H1 (cell line): ENCODE measurements at regions not wholly inside any gene's neighbourhood (a gene's known extent, or its start where the extent isn't known, plus 50 kb on each side); places are given as distances from the start of the nearest gene placed in this dataset.

Experiments used
- CTCF ChIA-PET: fragments of 300-600 bp; sonication (Branson Sonifier 250); formaldehyde crosslinking; loops from one replicate; lab custom pipeline; 2021; ENCODE audit not compliant: partially characterized antibody; lab: Charles Lee
- POLR2A ChIA-PET: fragments of 300-600 bp; sonication (Branson Sonifier 250); formaldehyde crosslinking; loops from one replicate; lab custom pipeline; 2021; ENCODE audit warnings: inconsistent platforms; ENCODE audit not compliant: partially characterized antibody; lab: Charles Lee
- DNase-seq, 2 experiments: peaks; one replicate each; pipeline versions ENCODE4 v3.0.0 to v3.0.0-alpha.2; 2010 to 2022; ENCODE audit warnings: low spot score in 2 of 2, low read depth in 1 of 2, mixed read lengths in 1 of 2
- FAIRE-seq: peaks from 2 replicates; lab custom pipeline; 2011; peaks lifted over from hg19 to GRCh38; lab: Jason Lieb, UNC
- H2AFZ ChIP-seq: 2 replicates; pipeline ENCODE4 v1.8.1; 2012; ENCODE audit warnings: low read length, inconsistent platforms
- H2AK5ac ChIP-seq: 2 replicates; pipeline ENCODE4 v1.6.1; 2013; ENCODE audit warnings: low read depth, low read length
- H2BK120ac ChIP-seq: replicated peaks from 2 replicates; pipeline ENCODE3; 2013; ENCODE audit warnings: low read depth, low read length, inconsistent platforms
- H2BK12ac ChIP-seq: 2 replicates; pipeline ENCODE4 v1.6.1; 2013; ENCODE audit warnings: low read depth, low read length
- H2BK15ac ChIP-seq: 2 replicates; pipeline ENCODE4 v1.6.1; 2013; ENCODE audit warnings: low read length
- H2BK20ac ChIP-seq: 2 replicates; pipeline ENCODE4 v1.6.1; 2013; ENCODE audit warnings: low read length
- H2BK5ac ChIP-seq: 2 replicates; pipeline ENCODE4 v1.6.1; 2013; ENCODE audit warnings: low read depth, low read length
- H3K14ac ChIP-seq: 2 replicates; pipeline ENCODE4 v1.6.1; 2013; ENCODE audit warnings: inconsistent platforms; ENCODE audit not compliant: insufficient read length
- H3K18ac ChIP-seq: 2 replicates; pipeline ENCODE4 v1.6.1; 2013; ENCODE audit warnings: low read length; ENCODE audit errors: extremely low read depth
- H3K23ac ChIP-seq: 2 replicates; pipeline ENCODE4 v1.6.1; 2013; ENCODE audit warnings: inconsistent platforms; ENCODE audit not compliant: insufficient read length
- H3K23me2 ChIP-seq: 2 replicates; pipeline ENCODE4 v1.6.1; 2013; ENCODE audit warnings: low read depth, low read length
- H3K27ac ChIP-seq: 2 replicates; pipeline ENCODE4 v1.6.1; 2011; ENCODE audit warnings: low read depth, low read length, inconsistent platforms
- H3K27me3 ChIP-seq, 4 experiments: replicated peaks in 1 of 4; 1 replicate in 1 of 4; 2 replicates in 3 of 4; pipeline versions ENCODE4 v1.6.1 to v1.8.1; 2011 to 2013; ENCODE audit warnings: low read length in 3 of 4, mild to moderate bottlenecking in 3 of 4, inconsistent platforms in 2 of 4, mixed read lengths in 2 of 4, moderate library complexity in 1 of 4; ENCODE audit not compliant: control insufficient read depth in 3 of 4, insufficient read depth in 3 of 4; ENCODE audit errors: extremely low read depth in 1 of 4
- H3K36me3 ChIP-seq, 4 experiments: 2 replicates each; pipeline versions ENCODE4 v1.6.1 to v1.8.1; 2011 to 2013; ENCODE audit warnings: mild to moderate bottlenecking in 4 of 4, low read length in 3 of 4, moderate library complexity in 2 of 4, control low read depth in 1 of 4, inconsistent platforms in 1 of 4; ENCODE audit not compliant: insufficient read depth in 4 of 4, control insufficient read depth in 2 of 4
- H3K4ac ChIP-seq: replicated peaks from 2 replicates; pipeline ENCODE3; 2013; ENCODE audit warnings: low read length, low read depth, mixed read lengths, inconsistent platforms; ENCODE audit not compliant: insufficient read length
- H3K4me1 ChIP-seq, 4 experiments: replicated peaks in 1 of 4; 1 replicate in 1 of 4; 2 replicates in 3 of 4; pipeline versions ENCODE4 v1.6.1 to v1.8.1; 2011 to 2013; ENCODE audit warnings: low read length in 3 of 4, inconsistent platforms in 2 of 4, mixed read lengths in 1 of 4; ENCODE audit not compliant: insufficient read depth in 4 of 4, control insufficient read depth in 3 of 4
- H3K4me2 ChIP-seq, 2 experiments: 2 replicates each; pipeline versions ENCODE4 v1.6.1 to v1.8.1; 2011 to 2013; ENCODE audit warnings: low read depth in 2 of 2, low read length in 2 of 2, control low read depth in 1 of 2, inconsistent platforms in 1 of 2, mild to moderate bottlenecking in 1 of 2; ENCODE audit not compliant: insufficient read depth in 1 of 2
- H3K4me3 ChIP-seq, 4 experiments: fragments of 200-600, 300-600 bp in 1 of 4; sonication (generic), shearing (Covaris generic), sonication (Bioruptor Twin) in 1 of 4; 2 replicates each; pipeline versions ENCODE4 v1.5.1 to v1.8.1; 2011 to 2016; ENCODE audit warnings: low read length in 4 of 4, low read depth in 3 of 4, control low read depth in 2 of 4, inconsistent platforms in 2 of 4, mild to moderate bottlenecking in 2 of 4, mixed read lengths in 1 of 4, moderate library complexity in 1 of 4; ENCODE audit not compliant: insufficient read depth in 2 of 4; ENCODE audit errors: extremely low read depth in 1 of 4
- H3K56ac ChIP-seq: replicated peaks from 2 replicates; pipeline ENCODE3; 2013; ENCODE audit warnings: low read depth, mild to moderate bottlenecking, mixed read lengths, low read length, inconsistent platforms; ENCODE audit not compliant: insufficient read length
- H3K79me1 ChIP-seq: 2 replicates; pipeline ENCODE4 v1.6.1; 2013; ENCODE audit warnings: low read depth, low read length, control low read depth
- H3K79me2 ChIP-seq, 2 experiments: 2 replicates each; pipeline versions ENCODE4 v1.6.1 to v1.8.1; 2012 to 2013; ENCODE audit warnings: low read length in 2 of 2, mild to moderate bottlenecking in 2 of 2, inconsistent platforms in 1 of 2; ENCODE audit not compliant: insufficient read depth in 2 of 2, control insufficient read depth in 1 of 2
- H3K9ac ChIP-seq, 4 experiments: replicated peaks in 1 of 4; 1 replicate in 1 of 4; 2 replicates in 3 of 4; pipeline versions ENCODE4 v1.6.1 to v1.8.1; 2011 to 2013; ENCODE audit warnings: low read depth in 3 of 4, low read length in 3 of 4, control low read depth in 2 of 4, mild to moderate bottlenecking in 2 of 4, moderate library complexity in 2 of 4, inconsistent platforms in 1 of 4; ENCODE audit errors: extremely low read depth in 1 of 4
- H3K9me3 ChIP-seq, 2 experiments: 2 replicates each; pipeline versions ENCODE4 v1.6.1 to v1.8.1; 2012 to 2013; ENCODE audit warnings: mild to moderate bottlenecking in 2 of 2, moderate library complexity in 2 of 2, control low read depth in 1 of 2, inconsistent platforms in 1 of 2, low read depth in 1 of 2, low read length in 1 of 2, mixed read lengths in 1 of 2; ENCODE audit not compliant: insufficient read depth in 2 of 2
- H4K20me1 ChIP-seq, 2 experiments: replicated peaks in 1 of 2; 2 replicates each; pipeline versions ENCODE3 to v1.8.1; 2011 to 2013; ENCODE audit warnings: inconsistent platforms in 2 of 2, low read length in 2 of 2, mild to moderate bottlenecking in 1 of 2; ENCODE audit not compliant: insufficient read depth in 2 of 2, control insufficient read depth in 1 of 2
- H4K5ac ChIP-seq: 2 replicates; pipeline ENCODE4 v1.6.1; 2013; ENCODE audit warnings: low read length, low read depth, mixed read lengths, inconsistent platforms; ENCODE audit not compliant: insufficient read length
- H4K8ac ChIP-seq: 2 replicates; pipeline ENCODE4 v1.8.0; 2013; ENCODE audit warnings: mild to moderate bottlenecking, moderate library complexity, low read length, inconsistent platforms; ENCODE audit not compliant: insufficient read depth; ENCODE audit errors: extremely low read depth
- H4K91ac ChIP-seq: replicated peaks from 2 replicates; pipeline ENCODE3; 2013; ENCODE audit warnings: low read length, mixed read lengths, inconsistent platforms; ENCODE audit not compliant: insufficient read length
- CTCF ChIP-seq, 3 experiments: IDR thresholded peaks; 1 replicate in 2 of 3; 2 replicates in 1 of 3; pipeline versions ENCODE4 v1.5.1 to v1.6.1; 2011; ENCODE audit warnings: low read length in 3 of 3, mild to moderate bottlenecking in 3 of 3, inconsistent platforms in 2 of 3, low read depth in 1 of 3, moderate library complexity in 1 of 3; ENCODE audit not compliant: insufficient read depth in 1 of 3; ENCODE audit errors: control extremely low read depth in 1 of 3
- FOSL1 ChIP-seq: IDR thresholded peaks from 2 replicates; pipeline ENCODE4 v1.6.1; 2011; ENCODE audit warnings: mild to moderate bottlenecking, low read depth, low read length, moderate library complexity; ENCODE audit not compliant: insufficient read depth
- JUN ChIP-seq: IDR thresholded peaks from 2 replicates; pipeline ENCODE4 v1.6.1; 2011; ENCODE audit warnings: low read depth, mild to moderate bottlenecking, improper control_type of control experiment, low read length
- RFX5 ChIP-seq: IDR thresholded peaks from 2 replicates; pipeline ENCODE4 v1.6.1; 2011; ENCODE audit warnings: low read depth, low read length, improper control_type of control experiment, borderline replicate concordance
- WGBS, 2 experiments: shearing (Covaris generic) in 1 of 2; methylation state at CpG; one replicate each; pipeline versions ENCODE4 v1.1.6 to v1.1.7; 2013 to 2015; ENCODE audit warnings: low lambda C conversion rate in 2 of 2, mixed read lengths in 2 of 2, inconsistent platforms in 1 of 2, low coverage in 1 of 2, missing lambda C conversion rate in 1 of 2; ENCODE audit not compliant: insufficient replicate concordance in 2 of 2, insufficient coverage in 1 of 2, insufficient read length in 1 of 2; ENCODE audit errors: extremely low coverage in 1 of 2, missing lambda C conversion rate in 1 of 2; 5-methylcytosine and 5-hydroxymethylcytosine counted together

GRCh38 chr3:194760494-194761137, 74.9 kb downstream of the FAM43A start:
- H3K27me3 ChIP-seq = no peaks in the 10 kb centered on the region
- no peak overlapping the region for H3K23ac ChIP-seq
- H2AFZ ChIP-seq = no peak overlapping the region
- H2AK5ac ChIP-seq = no peak overlapping the region
- no peaks in the 10 kb centered on the region for H3K9me3 ChIP-seq
- H3K79me2 ChIP-seq = no peaks in the 10 kb centered on the region
- no peak overlapping the region for H2BK15ac ChIP-seq
- H3K9ac ChIP-seq = no peak overlapping the region
- WGBS, 2 experiments = 87% methylated on average over 9 of the region's 9 CpGs; no CpG with 5 or more reads in 1 of the 2 experiments
- no peak overlapping the region for H3K4me3 ChIP-seq
- no peak overlapping the region for H3K14ac ChIP-seq
- H3K79me1 ChIP-seq = no peaks in the 10 kb centered on the region
- no peak overlapping the region for H2BK20ac ChIP-seq
- no peak overlapping the region for H4K91ac ChIP-seq
- H3K36me3 ChIP-seq = no peaks in the 10 kb centered on the region
- DNase-seq = no peak
- no peak overlapping the region for H4K8ac ChIP-seq
- no peaks in the 10 kb centered on the region for H3K23me2 ChIP-seq
- ChIA-PET POLR2A (no interaction called here), CTCF (no interaction called here)
- FAIRE-seq = no peak
- H4K5ac ChIP-seq = no peak overlapping the region
- no peak overlapping the region for H3K4ac ChIP-seq
- H3K27ac ChIP-seq = no peak overlapping the region
- H2BK5ac ChIP-seq = no peak overlapping the region
- TF ChIP-seq FOSL1 (no peak), CTCF (IDR thresholded peaks at IDR 0.05; ENCODE audit: control extremely low read depth in 1 of 3, insufficient read depth in 1 of 3, low read depth in 1 of 3, low read length in 3 of 3) (no peak), JUN (no peak), RFX5 (no peak)
- no peaks in the 10 kb centered on the region for H3K4me1 ChIP-seq
- H4K20me1 ChIP-seq = no peaks in the 10 kb centered on the region
- no peak overlapping the region for H3K18ac ChIP-seq
- H3K4me2 ChIP-seq = no peak overlapping the region
- H2BK120ac ChIP-seq = no peak overlapping the region
- H3K56ac ChIP-seq = no peak overlapping the region
- H2BK12ac ChIP-seq = no peak overlapping the region
